ENCODE measurements at regions not wholly inside any gene's neighbourhood (a gene's known extent, or its start where the extent isn't known, plus 50 kb on each side); places are given as distances from the start of the nearest gene placed in this dataset.

DNA sequence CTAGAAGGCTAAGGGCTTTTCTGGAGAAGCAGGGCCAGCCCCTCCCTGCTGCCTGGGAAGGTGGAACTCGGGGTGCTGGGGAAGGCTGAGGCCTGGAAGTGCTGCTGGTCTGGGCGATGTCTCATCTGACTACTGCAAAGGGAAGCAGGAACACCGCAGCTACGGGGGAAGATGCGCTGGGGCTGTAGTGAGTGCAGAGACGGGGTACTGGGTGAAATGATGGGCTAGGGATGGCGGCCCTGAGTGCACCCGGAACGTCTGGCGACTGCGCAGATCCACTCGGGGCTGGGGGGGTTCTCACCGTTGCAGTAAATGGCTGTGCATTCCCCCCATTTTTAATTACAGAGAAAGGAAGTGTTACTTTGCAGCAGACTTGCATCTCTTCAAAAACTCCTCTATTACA is 195.4 kb upstream of the ADARB2 start:
- TF ChIP-seq FOXJ3 (CRISPR knock-in tag; IDR thresholded peaks at IDR 0.05; ENCODE audit: borderline replicate concordance) = no peak
- TF ChIP-seq, protein P1, sequence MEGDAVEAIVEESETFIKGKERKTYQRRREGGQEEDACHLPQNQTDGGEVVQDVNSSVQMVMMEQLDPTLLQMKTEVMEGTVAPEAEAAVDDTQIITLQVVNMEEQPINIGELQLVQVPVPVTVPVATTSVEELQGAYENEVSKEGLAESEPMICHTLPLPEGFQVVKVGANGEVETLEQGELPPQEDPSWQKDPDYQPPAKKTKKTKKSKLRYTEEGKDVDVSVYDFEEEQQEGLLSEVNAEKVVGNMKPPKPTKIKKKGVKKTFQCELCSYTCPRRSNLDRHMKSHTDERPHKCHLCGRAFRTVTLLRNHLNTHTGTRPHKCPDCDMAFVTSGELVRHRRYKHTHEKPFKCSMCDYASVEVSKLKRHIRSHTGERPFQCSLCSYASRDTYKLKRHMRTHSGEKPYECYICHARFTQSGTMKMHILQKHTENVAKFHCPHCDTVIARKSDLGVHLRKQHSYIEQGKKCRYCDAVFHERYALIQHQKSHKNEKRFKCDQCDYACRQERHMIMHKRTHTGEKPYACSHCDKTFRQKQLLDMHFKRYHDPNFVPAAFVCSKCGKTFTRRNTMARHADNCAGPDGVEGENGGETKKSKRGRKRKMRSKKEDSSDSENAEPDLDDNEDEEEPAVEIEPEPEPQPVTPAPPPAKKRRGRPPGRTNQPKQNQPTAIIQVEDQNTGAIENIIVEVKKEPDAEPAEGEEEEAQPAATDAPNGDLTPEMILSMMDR (IDR thresholded peaks at IDR 0.05) = no peak
- TF ChIP-seq NFATC4 (CRISPR knock-in tag; IDR thresholded peaks at IDR 0.05) = no peak
- TF ChIP-seq, protein P2, sequence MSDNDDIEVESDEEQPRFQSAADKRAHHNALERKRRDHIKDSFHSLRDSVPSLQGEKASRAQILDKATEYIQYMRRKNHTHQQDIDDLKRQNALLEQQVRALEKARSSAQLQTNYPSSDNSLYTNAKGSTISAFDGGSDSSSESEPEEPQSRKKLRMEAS (CRISPR knock-in tag; IDR thresholded peaks at IDR 0.05) = no peak
- TF ChIP-seq TEAD1 (CRISPR knock-in tag; IDR thresholded peaks at IDR 0.05) = no peak
- TF ChIP-seq RELA (CRISPR knock-in tag; IDR thresholded peaks at IDR 0.05; ENCODE audit: borderline replicate concordance) = no peak
- no peak for TF ChIP-seq SMAD4 (CRISPR knock-in tag; IDR thresholded peaks at IDR 0.05)
- TF ChIP-seq, protein P3, sequence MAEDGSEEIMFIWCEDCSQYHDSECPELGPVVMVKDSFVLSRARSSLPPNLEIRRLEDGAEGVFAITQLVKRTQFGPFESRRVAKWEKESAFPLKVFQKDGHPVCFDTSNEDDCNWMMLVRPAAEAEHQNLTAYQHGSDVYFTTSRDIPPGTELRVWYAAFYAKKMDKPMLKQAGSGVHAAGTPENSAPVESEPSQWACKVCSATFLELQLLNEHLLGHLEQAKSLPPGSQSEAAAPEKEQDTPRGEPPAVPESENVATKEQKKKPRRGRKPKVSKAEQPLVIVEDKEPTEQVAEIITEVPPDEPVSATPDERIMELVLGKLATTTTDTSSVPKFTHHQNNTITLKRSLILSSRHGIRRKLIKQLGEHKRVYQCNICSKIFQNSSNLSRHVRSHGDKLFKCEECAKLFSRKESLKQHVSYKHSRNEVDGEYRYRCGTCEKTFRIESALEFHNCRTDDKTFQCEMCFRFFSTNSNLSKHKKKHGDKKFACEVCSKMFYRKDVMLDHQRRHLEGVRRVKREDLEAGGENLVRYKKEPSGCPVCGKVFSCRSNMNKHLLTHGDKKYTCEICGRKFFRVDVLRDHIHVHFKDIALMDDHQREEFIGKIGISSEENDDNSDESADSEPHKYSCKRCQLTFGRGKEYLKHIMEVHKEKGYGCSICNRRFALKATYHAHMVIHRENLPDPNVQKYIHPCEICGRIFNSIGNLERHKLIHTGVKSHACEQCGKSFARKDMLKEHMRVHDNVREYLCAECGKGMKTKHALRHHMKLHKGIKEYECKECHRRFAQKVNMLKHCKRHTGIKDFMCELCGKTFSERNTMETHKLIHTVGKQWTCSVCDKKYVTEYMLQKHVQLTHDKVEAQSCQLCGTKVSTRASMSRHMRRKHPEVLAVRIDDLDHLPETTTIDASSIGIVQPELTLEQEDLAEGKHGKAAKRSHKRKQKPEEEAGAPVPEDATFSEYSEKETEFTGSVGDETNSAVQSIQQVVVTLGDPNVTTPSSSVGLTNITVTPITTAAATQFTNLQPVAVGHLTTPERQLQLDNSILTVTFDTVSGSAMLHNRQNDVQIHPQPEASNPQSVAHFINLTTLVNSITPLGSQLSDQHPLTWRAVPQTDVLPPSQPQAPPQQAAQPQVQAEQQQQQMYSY (CRISPR knock-in tag; IDR thresholded peaks at IDR 0.05) = no peak
- TF ChIP-seq ESRRA (CRISPR knock-in tag; IDR thresholded peaks at IDR 0.05; ENCODE audit: borderline replicate concordance) = no peak
- TF ChIP-seq, protein P4, sequence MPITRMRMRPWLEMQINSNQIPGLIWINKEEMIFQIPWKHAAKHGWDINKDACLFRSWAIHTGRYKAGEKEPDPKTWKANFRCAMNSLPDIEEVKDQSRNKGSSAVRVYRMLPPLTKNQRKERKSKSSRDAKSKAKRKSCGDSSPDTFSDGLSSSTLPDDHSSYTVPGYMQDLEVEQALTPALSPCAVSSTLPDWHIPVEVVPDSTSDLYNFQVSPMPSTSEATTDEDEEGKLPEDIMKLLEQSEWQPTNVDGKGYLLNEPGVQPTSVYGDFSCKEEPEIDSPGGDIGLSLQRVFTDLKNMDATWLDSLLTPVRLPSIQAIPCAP (CRISPR knock-in tag; IDR thresholded peaks at IDR 0.05) = no peak
- TF ChIP-seq GABPB1 (CRISPR knock-in tag; IDR thresholded peaks at IDR 0.05) = no peak
